Urothelium cell line (cell line): ENCODE measurements at regions not wholly inside any gene's neighbourhood (a gene's known extent, or its start where the extent isn't known, plus 50 kb on each side); places are given as distances from the start of the nearest gene placed in this dataset.
"Not testable (repeated sequence)": the region's sequence is repeated elsewhere in the genome, so short reads cannot be mapped to it uniquely, and the experiment has no call there.

ENCODE experiments used
- DNase-seq: peaks from one replicate; pipeline ENCODE4 v3.0.0; 2011; ENCODE audit warnings: low spot score, mixed read lengths
- FAIRE-seq: peaks from 2 replicates; lab custom pipeline; 2011; peaks lifted over from hg19 to GRCh38; lab: Jason Lieb, UNC

GRCh38 chr16:73116576-73116975 lies 68.6 kb upstream of the ZFHX3 start:
- FAIRE-seq (no peak), DNase-seq (no peak)

GRCh38 chr16:73113336-73113735 lies 65.4 kb upstream of the ZFHX3 start:
- no peak for DNase-seq
- FAIRE-seq = no peak

GRCh38 chr16:73108195-73108963 lies 60.5 kb upstream of the ZFHX3 start:
- FAIRE-seq = no peak
- DNase-seq = no peak

- DNase-seq = no peak
- FAIRE-seq = no peak
Measured at GRCh38 chr16:73107371-73107770, 59.4 kb upstream of the ZFHX3 start.

- FAIRE-seq = no peak
- no peak for DNase-seq
Measured at GRCh38 chr16:73106329-73107034, 58.6 kb upstream of the ZFHX3 start.

GRCh38 chr16:73101568-73101967 lies 53.6 kb upstream of the ZFHX3 start:
- no peak for FAIRE-seq

GRCh38 chr16:73099601-73100000 lies 51.7 kb upstream of the ZFHX3 start:
- not testable (repeated sequence) for FAIRE-seq

More at GRCh38 chr16:73101568-73101967, 53.6 kb upstream of the ZFHX3 start:
- DNase-seq = no peak

More at GRCh38 chr16:73099601-73100000, 51.7 kb upstream of the ZFHX3 start:
- not testable (repeated sequence) for DNase-seq
